ENCODE measurements at regions not wholly inside any gene's neighbourhood (a gene's known extent, or its start where the extent isn't known, plus 50 kb on each side); places are given as distances from the start of the nearest gene placed in this dataset.
"Not testable (repeated sequence)": the region's sequence is repeated elsewhere in the genome, so short reads cannot be mapped to it uniquely, and the experiment has no call there.

- Mint-ChIP-seq H3K27ac (ENCODE audit: unreplicated experiment) (no peak overlapping the region), H3K36me3 (ENCODE audit: low read depth) (no peaks in the 10 kb centered on the region), H3K27me3 (ENCODE audit: low read depth) (no peaks in the 10 kb centered on the region), H3K9me3 (no peaks in the 10 kb centered on the region), H3K4me3 (no peak overlapping the region), H3K4me1 (no peaks in the 10 kb centered on the region)
- TF ChIP-seq CTCF (conservative IDR thresholded peaks at IDR 0.05): no peak
- DNase-seq (ENCODE audit: low read depth, low spot score): no peak
Observed at GRCh38 chr10:131834152-131834810, 66.5 kb upstream of the PPP2R2D start.

- Mint-ChIP-seq H3K27me3 (ENCODE audit: low read depth) (no peaks in the 10 kb centered on the region), H3K27ac (ENCODE audit: unreplicated experiment) (no peak overlapping the region), H3K4me3 (no peak overlapping the region), H3K36me3 (ENCODE audit: low read depth) (no peaks in the 10 kb centered on the region), H3K4me1 (no peaks in the 10 kb centered on the region), H3K9me3 (no peaks in the 10 kb centered on the region)
- no peak for TF ChIP-seq CTCF (conservative IDR thresholded peaks at IDR 0.05)
- no peak for DNase-seq (ENCODE audit: low read depth, low spot score)
Observed at GRCh38 chr10:131838966-131839742, 61.7 kb upstream of the PPP2R2D start.

- H3K27ac Mint-ChIP-seq (ENCODE audit: unreplicated experiment); H3K4me3 Mint-ChIP-seq; H3K9me3 Mint-ChIP-seq; H3K36me3 Mint-ChIP-seq (ENCODE audit: low read depth); H3K4me1 Mint-ChIP-seq; H3K27me3 Mint-ChIP-seq (ENCODE audit: low read depth): not testable (repeated sequence)
- TF ChIP-seq CTCF (conservative IDR thresholded peaks at IDR 0.05): peak; percentile 59
- DNase-seq (ENCODE audit: low read depth, low spot score): peak; percentile 37
Observed at GRCh38 chr10:131839880-131840787, 60.7 kb upstream of the PPP2R2D start.

GRCh38 chr10:131840788-131841118 lies 60.1 kb upstream of the PPP2R2D start:
- Mint-ChIP-seq H3K27me3 (ENCODE audit: low read depth) (no peaks in the 10 kb centered on the region), H3K36me3 (ENCODE audit: low read depth) (no peaks in the 10 kb centered on the region), H3K27ac (ENCODE audit: unreplicated experiment) (no peak overlapping the region), H3K4me1 (no peaks in the 10 kb centered on the region), H3K4me3 (no peak overlapping the region), H3K9me3 (no peaks in the 10 kb centered on the region)
- no peak for TF ChIP-seq CTCF (conservative IDR thresholded peaks at IDR 0.05)
- DNase-seq (ENCODE audit: low read depth, low spot score): no peak

- TF ChIP-seq CTCF (conservative IDR thresholded peaks at IDR 0.05): no peak
- no peaks in the 10 kb centered on the region for H3K4me1 Mint-ChIP-seq
- H3K9me3 Mint-ChIP-seq: no peaks in the 10 kb centered on the region
- DNase-seq (ENCODE audit: low read depth, low spot score): no peak
- no peaks in the 10 kb centered on the region for H3K27me3 Mint-ChIP-seq (ENCODE audit: low read depth)
- H3K27ac Mint-ChIP-seq (ENCODE audit: unreplicated experiment): no peak overlapping the region
- no peak overlapping the region for H3K4me3 Mint-ChIP-seq
- no peaks in the 10 kb centered on the region for H3K36me3 Mint-ChIP-seq (ENCODE audit: low read depth)
Observed at GRCh38 chr10:131841131-131841660, 59.6 kb upstream of the PPP2R2D start.

All from neural crest cell (in vitro differentiated cells).